HL-60 (cell line): ENCODE measurements at regions not wholly inside any gene's neighbourhood (a gene's known extent, or its start where the extent isn't known, plus 50 kb on each side); places are given as distances from the start of the nearest gene placed in this dataset.

ENCODE experiments used
- GABPA ChIP-seq: IDR thresholded peaks from 2 replicates; pipeline ENCODE4 v1.6.1; 2012; ENCODE audit warnings: low read depth
- REST ChIP-seq: IDR thresholded peaks from 2 replicates; pipeline ENCODE4 v1.6.1; 2012; ENCODE audit warnings: low read depth; ENCODE audit not compliant: insufficient replicate concordance
- SPI1 ChIP-seq: IDR thresholded peaks from 2 replicates; pipeline ENCODE4 v1.6.1; 2012; ENCODE audit warnings: low read depth, mild to moderate bottlenecking, borderline replicate concordance
- TF ChIP-seq, protein P1 (sequence below): IDR thresholded peaks from one replicate; pipeline ENCODE4 v1.5.1; 2011; ENCODE audit warnings: low read length, control low read depth, inconsistent platforms; ENCODE audit not compliant: insufficient read depth

GRCh38 chr10:120732643-120733313, 118.4 kb upstream of the WDR11 start:
- TF ChIP-seq, protein P1, sequence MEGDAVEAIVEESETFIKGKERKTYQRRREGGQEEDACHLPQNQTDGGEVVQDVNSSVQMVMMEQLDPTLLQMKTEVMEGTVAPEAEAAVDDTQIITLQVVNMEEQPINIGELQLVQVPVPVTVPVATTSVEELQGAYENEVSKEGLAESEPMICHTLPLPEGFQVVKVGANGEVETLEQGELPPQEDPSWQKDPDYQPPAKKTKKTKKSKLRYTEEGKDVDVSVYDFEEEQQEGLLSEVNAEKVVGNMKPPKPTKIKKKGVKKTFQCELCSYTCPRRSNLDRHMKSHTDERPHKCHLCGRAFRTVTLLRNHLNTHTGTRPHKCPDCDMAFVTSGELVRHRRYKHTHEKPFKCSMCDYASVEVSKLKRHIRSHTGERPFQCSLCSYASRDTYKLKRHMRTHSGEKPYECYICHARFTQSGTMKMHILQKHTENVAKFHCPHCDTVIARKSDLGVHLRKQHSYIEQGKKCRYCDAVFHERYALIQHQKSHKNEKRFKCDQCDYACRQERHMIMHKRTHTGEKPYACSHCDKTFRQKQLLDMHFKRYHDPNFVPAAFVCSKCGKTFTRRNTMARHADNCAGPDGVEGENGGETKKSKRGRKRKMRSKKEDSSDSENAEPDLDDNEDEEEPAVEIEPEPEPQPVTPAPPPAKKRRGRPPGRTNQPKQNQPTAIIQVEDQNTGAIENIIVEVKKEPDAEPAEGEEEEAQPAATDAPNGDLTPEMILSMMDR = no peak
- no peak for TF ChIP-seq REST
- TF ChIP-seq GABPA = no peak
- no peak for TF ChIP-seq SPI1
